ENCODE measurements at regions not wholly inside any gene's neighbourhood (a gene's known extent, or its start where the extent isn't known, plus 50 kb on each side); places are given as distances from the start of the nearest gene placed in this dataset.

DNA sequence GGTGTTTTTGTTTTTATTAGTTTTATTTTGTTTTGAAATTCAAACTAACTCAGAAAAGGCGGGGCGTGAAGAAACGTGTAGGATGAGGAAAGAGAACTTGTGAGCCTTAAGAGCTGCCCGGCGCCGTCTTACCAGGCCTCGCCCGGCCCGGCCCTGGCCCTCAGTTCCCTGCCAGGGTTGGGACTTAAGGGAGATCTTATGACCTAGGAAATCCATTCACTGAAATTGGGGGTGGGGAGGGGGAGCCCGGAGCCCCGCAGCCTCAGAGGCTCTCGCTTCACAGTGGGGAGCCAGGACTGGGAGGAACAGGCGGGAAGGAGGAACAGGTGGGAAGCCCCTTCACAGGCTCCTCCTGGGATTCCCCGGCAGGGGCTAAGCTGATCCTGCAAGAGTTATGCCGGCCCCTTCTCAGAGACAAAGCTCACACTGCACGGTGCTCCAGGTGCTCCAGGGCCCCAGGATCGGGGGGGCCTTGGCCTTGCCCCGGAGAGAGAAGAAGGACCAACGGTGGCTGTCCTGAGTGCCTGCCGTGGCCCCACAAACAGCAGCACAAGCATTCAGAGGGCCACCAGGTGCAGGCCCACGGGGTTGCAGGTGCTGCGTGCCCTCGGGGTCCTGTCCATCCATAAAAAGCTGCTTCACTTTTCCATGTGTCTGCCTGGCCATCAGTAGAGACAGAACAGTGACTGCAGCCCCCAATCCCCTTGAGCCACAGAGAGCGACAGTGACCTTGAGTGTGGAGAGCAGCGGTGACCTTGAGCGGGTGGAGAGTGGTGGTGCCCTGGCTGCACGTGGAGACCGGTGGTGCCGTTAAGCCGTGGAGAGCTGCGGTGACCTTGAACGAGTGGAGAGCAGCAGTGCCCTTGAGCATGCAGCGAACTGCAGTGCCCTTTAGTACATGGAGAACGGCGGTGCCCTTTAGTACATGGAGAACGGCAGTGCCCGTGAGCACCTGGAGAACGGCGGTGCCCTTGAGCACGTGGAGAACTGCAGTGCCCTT lies 152.7 kb downstream of the DLL1 start:
- Histone ChIP-seq H3K4me3 (ENCODE audit: control insufficient read depth in 1 of 7, extremely low read depth in 1 of 7, insufficient read depth in 4 of 7, low read depth in 2 of 7, low read length in 6 of 7) (no peak overlapping the region), H3K27ac (ENCODE audit: insufficient read depth in 1 of 2, low read depth in 1 of 2, low read length in 2 of 2, poor library complexity in 1 of 2, severe bottlenecking in 2 of 2) (no peak overlapping the region), H3K4me1 (ENCODE audit: control extremely low read depth in 1 of 4, control insufficient read depth in 4 of 4, insufficient read depth in 4 of 4, low read length in 3 of 4) (peaks cover 0 to 3% (median 0%) of the 10 kb centered on the region in 4 experiments), H3K9me3 (ENCODE audit: control extremely low read depth in 1 of 5, control insufficient read depth in 4 of 5, insufficient read depth in 2 of 5, low read depth in 1 of 5, low read length in 4 of 5) (peaks cover 0 to 11% (median 4%) of the 10 kb centered on the region in 5 experiments), H3K27me3 (replicated peaks in 2 of 5; ENCODE audit: control insufficient read depth in 4 of 5, insufficient read depth in 5 of 5, low read length in 4 of 5) (peaks cover 0 to 41% (median 3%) of the 10 kb centered on the region in 5 experiments), H3K36me3 (ENCODE audit: control insufficient read depth in 4 of 4, insufficient read depth in 4 of 4, low read length in 3 of 4) (no peaks in the 10 kb centered on the region)
- CTCF ChIA-PET: no interaction called here
- POLR2A ChIA-PET: no interaction called here
- 89% methylated on average over 37 of the region's 40 CpGs for WGBS (ENCODE audit: insufficient coverage)
- DNase-seq: no peak

DNA sequence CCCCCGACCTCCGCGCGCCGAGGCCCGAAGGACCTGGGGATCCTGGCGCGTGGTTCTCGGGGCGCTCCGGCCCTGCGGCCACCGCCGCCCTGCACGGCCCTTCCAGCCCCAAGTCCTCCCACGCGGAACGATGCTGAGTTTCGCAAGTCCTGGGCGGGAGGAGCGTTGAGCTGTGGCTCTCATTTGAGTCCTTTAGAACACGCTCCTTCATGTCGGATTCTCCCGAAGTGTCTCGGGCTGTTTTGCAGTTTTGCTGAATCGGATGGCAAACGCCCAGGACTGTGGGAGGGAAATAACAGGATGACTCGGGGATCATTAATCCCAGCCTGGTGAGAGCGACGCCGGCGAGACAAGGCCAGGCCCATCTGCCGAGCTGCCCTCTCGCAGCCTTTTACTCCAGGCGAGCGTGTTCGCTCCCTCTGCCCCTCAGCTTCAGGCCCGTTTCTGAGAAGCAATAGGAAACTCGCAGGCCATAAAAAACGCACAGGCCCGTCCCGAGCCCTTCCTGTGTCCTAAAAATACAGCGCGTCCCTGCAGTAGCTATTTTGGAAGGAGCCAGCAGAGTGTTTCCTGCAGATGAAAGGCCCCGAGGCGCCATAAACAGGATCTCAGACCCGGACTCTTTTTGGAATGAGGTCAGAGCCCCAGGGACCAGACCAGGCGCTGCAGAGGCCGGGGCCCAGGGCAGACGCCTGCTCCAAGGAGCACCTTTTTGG lies 153.5 kb downstream of the DLL1 start:
- Histone ChIP-seq H3K27ac (ENCODE audit: insufficient read depth in 1 of 2, low read depth in 1 of 2, low read length in 2 of 2, poor library complexity in 1 of 2, severe bottlenecking in 2 of 2) (no peak overlapping the region), H3K4me3 (ENCODE audit: control insufficient read depth in 1 of 7, extremely low read depth in 1 of 7, insufficient read depth in 4 of 7, low read depth in 2 of 7, low read length in 6 of 7) (peak overlapping the region in 1 of 7 experiments; percentile 19), H3K27me3 (replicated peaks in 2 of 5; ENCODE audit: control insufficient read depth in 4 of 5, insufficient read depth in 5 of 5, low read length in 4 of 5) (peaks cover 0 to 41% (median 3%) of the 10 kb centered on the region in 5 experiments), H3K9me3 (ENCODE audit: control extremely low read depth in 1 of 5, control insufficient read depth in 4 of 5, insufficient read depth in 2 of 5, low read depth in 1 of 5, low read length in 4 of 5) (peaks cover 0 to 11% (median 4%) of the 10 kb centered on the region in 5 experiments), H3K36me3 (ENCODE audit: control insufficient read depth in 4 of 4, insufficient read depth in 4 of 4, low read length in 3 of 4) (no peaks in the 10 kb centered on the region), H3K4me1 (ENCODE audit: control extremely low read depth in 1 of 4, control insufficient read depth in 4 of 4, insufficient read depth in 4 of 4, low read length in 3 of 4) (peaks cover 0 to 3% (median 0%) of the 10 kb centered on the region in 4 experiments)
- CTCF ChIA-PET: no interaction called here
- POLR2A ChIA-PET: no interaction called here
- WGBS (ENCODE audit: insufficient coverage): 64% methylated on average over 44 of the region's 50 CpGs
- DNase-seq: no peak

DNA sequence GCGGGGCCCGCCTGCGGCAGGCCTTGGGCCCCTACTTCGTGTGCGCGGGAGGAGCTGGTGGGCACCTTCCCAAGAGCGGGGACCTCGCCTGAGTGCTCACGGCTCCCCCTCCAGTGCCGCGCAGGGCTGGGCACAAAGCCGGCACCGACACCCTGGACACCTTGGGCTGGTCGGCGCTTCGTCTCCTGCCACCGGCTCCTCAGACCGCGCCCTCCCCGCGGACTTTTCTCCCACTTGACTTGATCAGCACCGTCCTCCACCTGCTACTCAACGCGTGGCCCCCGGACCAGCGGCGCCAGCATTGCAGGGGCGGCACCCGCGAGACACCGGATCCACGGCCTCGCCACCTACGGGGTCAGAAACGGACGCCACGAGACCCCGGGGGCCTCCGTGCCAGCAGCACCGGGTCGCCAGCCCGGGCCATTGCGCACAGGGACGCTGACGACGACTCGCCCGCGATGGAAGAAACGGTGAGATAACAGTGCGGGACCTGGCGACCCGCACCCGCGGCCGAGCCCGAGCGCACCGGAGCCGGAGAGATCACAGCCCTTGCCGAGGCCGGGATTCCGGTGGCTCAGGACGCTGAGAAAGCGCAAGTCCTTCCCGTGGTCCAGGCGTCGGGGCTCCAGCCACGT lies 154.2 kb downstream of the DLL1 start:
- H3K27ac ChIP-seq (ENCODE audit: insufficient read depth in 1 of 2, low read depth in 1 of 2, low read length in 2 of 2, poor library complexity in 1 of 2, severe bottlenecking in 2 of 2): no peak overlapping the region
- no peak for DNase-seq
- CTCF ChIA-PET: interaction anchor here (1.5 kb wide), 1 partner anchor 46 kb away, joined by 4 read pairs; no protein-coding TSS in a partner anchor

DNA sequence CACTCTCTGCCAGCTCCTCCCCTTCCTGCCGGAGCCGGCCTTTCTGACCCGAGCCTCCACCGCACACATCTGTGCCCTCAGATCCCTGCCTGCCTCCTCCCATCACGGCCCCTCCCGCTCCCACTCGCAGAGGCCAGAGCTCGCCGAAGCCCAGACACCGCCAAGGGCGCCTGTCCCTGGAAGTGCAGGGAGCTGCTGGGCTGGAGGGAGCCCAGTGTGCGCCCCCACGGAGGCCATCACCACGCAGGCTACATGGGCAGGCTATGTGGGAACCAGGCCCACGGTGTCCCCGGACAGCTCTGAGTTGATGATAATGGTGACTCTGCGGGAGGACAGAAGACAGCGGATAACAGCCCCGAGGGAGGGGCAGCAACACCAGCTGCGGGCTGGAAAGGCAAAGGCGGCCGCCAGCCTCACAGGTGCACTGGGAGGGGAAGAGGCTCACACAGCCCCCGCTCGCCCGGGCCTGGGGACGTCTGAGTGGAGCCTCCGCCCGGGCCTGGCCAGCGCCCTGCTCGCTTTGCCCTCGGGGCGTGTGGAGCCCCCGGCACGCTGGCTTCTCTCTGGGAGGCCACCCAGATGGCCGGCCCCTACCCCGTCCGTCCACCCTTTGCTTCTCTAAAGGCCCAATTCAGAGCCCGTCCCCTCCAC lies 154.9 kb downstream of the DLL1 start:
- no peak for DNase-seq
- Histone ChIP-seq H3K4me3 (ENCODE audit: control insufficient read depth in 1 of 7, extremely low read depth in 1 of 7, insufficient read depth in 4 of 7, low read depth in 2 of 7, low read length in 6 of 7) (no peak overlapping the region), H3K9me3 (ENCODE audit: control extremely low read depth in 1 of 5, control insufficient read depth in 4 of 5, insufficient read depth in 2 of 5, low read depth in 1 of 5, low read length in 4 of 5) (peaks cover 0 to 11% (median 4%) of the 10 kb centered on the region in 5 experiments), H3K27me3 (replicated peaks in 2 of 5; ENCODE audit: control insufficient read depth in 4 of 5, insufficient read depth in 5 of 5, low read length in 4 of 5) (peaks cover 0 to 41% (median 0%) of the 10 kb centered on the region in 5 experiments), H3K4me1 (ENCODE audit: control extremely low read depth in 1 of 4, control insufficient read depth in 4 of 4, insufficient read depth in 4 of 4, low read length in 3 of 4) (peaks cover 0 to 3% (median 0%) of the 10 kb centered on the region in 4 experiments), H3K36me3 (ENCODE audit: control insufficient read depth in 4 of 4, insufficient read depth in 4 of 4, low read length in 3 of 4) (no peaks in the 10 kb centered on the region), H3K27ac (ENCODE audit: insufficient read depth in 1 of 2, low read depth in 1 of 2, low read length in 2 of 2, poor library complexity in 1 of 2, severe bottlenecking in 2 of 2) (no peak overlapping the region)
- POLR2A ChIA-PET: no interaction called here
- WGBS (ENCODE audit: insufficient coverage): 88% methylated on average over 28 of the region's 38 CpGs
- CTCF ChIA-PET: interaction anchor here (1.5 kb wide), 1 partner anchor 46 kb away, joined by 4 read pairs; no protein-coding TSS in a partner anchor

More for the DNA sequence above, 154.2 kb downstream of the DLL1 start:
- Histone ChIP-seq H3K4me1 (ENCODE audit: control extremely low read depth in 1 of 4, control insufficient read depth in 4 of 4, insufficient read depth in 4 of 4, low read length in 3 of 4) (peaks cover 0 to 3% (median 0%) of the 10 kb centered on the region in 4 experiments), H3K27me3 (replicated peaks in 2 of 5; ENCODE audit: control insufficient read depth in 4 of 5, insufficient read depth in 5 of 5, low read length in 4 of 5) (peaks cover 0 to 41% (median 1%) of the 10 kb centered on the region in 5 experiments), H3K9me3 (ENCODE audit: control extremely low read depth in 1 of 5, control insufficient read depth in 4 of 5, insufficient read depth in 2 of 5, low read depth in 1 of 5, low read length in 4 of 5) (peaks cover 0 to 11% (median 4%) of the 10 kb centered on the region in 5 experiments), H3K36me3 (ENCODE audit: control insufficient read depth in 4 of 4, insufficient read depth in 4 of 4, low read length in 3 of 4) (no peaks in the 10 kb centered on the region), H3K4me3 (ENCODE audit: control insufficient read depth in 1 of 7, extremely low read depth in 1 of 7, insufficient read depth in 4 of 7, low read depth in 2 of 7, low read length in 6 of 7) (peak overlapping the region in 1 of 7 experiments; percentile 19)
- POLR2A ChIA-PET: no interaction called here
- 95% methylated on average over 68 of the region's 69 CpGs for WGBS (ENCODE audit: insufficient coverage)

DNA sequence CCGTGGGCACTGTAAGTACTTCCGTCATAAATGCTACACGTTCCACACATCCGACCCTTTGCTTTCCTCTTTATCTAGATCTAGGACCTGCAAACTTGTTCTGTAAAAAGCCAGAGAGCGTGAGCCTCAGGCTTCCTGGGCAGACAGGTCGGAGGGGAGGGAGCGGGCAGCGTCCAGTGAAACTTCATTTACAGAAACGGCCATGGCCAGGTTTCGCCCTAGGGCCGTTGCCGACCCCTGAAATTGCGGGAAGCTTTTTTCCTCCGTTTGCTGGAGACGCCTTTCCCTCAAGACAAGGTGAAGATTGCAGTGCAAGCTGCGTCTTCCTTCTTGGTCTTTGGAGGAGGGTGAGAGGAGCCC lies 155.4 kb downstream of the DLL1 start:
- H3K36me3 ChIP-seq (ENCODE audit: control insufficient read depth in 4 of 4, insufficient read depth in 4 of 4, low read length in 3 of 4): no peaks in the 10 kb centered on the region
- 87% methylated on average over 16 of the region's 16 CpGs for WGBS (ENCODE audit: insufficient coverage)
- no peak overlapping the region for H3K27ac ChIP-seq (ENCODE audit: insufficient read depth in 1 of 2, low read depth in 1 of 2, low read length in 2 of 2, poor library complexity in 1 of 2, severe bottlenecking in 2 of 2)
- no peak overlapping the region for H3K4me3 ChIP-seq (ENCODE audit: control insufficient read depth in 1 of 7, extremely low read depth in 1 of 7, insufficient read depth in 4 of 7, low read depth in 2 of 7, low read length in 6 of 7)
- POLR2A ChIA-PET: no interaction called here
- CTCF ChIA-PET: interaction anchor here (1.5 kb wide), 1 partner anchor 45 kb away, joined by 4 read pairs; no protein-coding TSS in a partner anchor
- peaks cover 0 to 3% (median 0%) of the 10 kb centered on the region in 4 experiments for H3K4me1 ChIP-seq (ENCODE audit: control extremely low read depth in 1 of 4, control insufficient read depth in 4 of 4, insufficient read depth in 4 of 4, low read length in 3 of 4)
- DNase-seq: no peak
- peaks cover 0 to 11% (median 4%) of the 10 kb centered on the region in 5 experiments for H3K9me3 ChIP-seq (ENCODE audit: control extremely low read depth in 1 of 5, control insufficient read depth in 4 of 5, insufficient read depth in 2 of 5, low read depth in 1 of 5, low read length in 4 of 5)
- peaks cover 0 to 41% (median 0%) of the 10 kb centered on the region in 5 experiments for H3K27me3 ChIP-seq (replicated peaks in 2 of 5; ENCODE audit: control insufficient read depth in 4 of 5, insufficient read depth in 5 of 5, low read length in 4 of 5)
